ENCODE measurements at regions not wholly inside any gene's neighbourhood (a gene's known extent, or its start where the extent isn't known, plus 50 kb on each side); places are given as distances from the start of the nearest gene placed in this dataset.

- TF ChIP-seq ZNF274 (IDR thresholded peaks at IDR 0.05; ENCODE audit: low read depth, low read length) = no peak
- no peak for TF ChIP-seq YY1 (IDR thresholded peaks at IDR 0.05; ENCODE audit: insufficient read depth, insufficient read length)
- no peak for TF ChIP-seq SUZ12 (IDR thresholded peaks at IDR 0.05; ENCODE audit: extremely low read depth, insufficient read depth, insufficient read length)
Measured at GRCh38 chr10:29026065-29026797, 262.6 kb upstream of the LYZL1 start.
